LNCAP (cell line): ENCODE measurements at regions not wholly inside any gene's neighbourhood (a gene's known extent, or its start where the extent isn't known, plus 50 kb on each side); places are given as distances from the start of the nearest gene placed in this dataset.

Experiments
- CTCF ChIP-seq: fragments of 450-650 bp; IDR thresholded peaks from 2 replicates; pipeline ENCODE4 v1.5.1; 2017; ENCODE audit warnings: mild to moderate bottlenecking

GRCh38 chr12:69129017-69129416 lies 110.4 kb upstream of the CPSF6 start:
- TF ChIP-seq CTCF = no peak

GRCh38 chr12:69129564-69129963 lies 109.8 kb upstream of the CPSF6 start:
- TF ChIP-seq CTCF = no peak

GRCh38 chr12:69130064-69130463 lies 109.3 kb upstream of the CPSF6 start:
- peak; percentile 51 for TF ChIP-seq CTCF

- TF ChIP-seq CTCF = no peak
Observed at GRCh38 chr12:69131077-69131476, 108.3 kb upstream of the CPSF6 start.

GRCh38 chr12:69136931-69137613 lies 102.3 kb upstream of the CPSF6 start:
- no peak for TF ChIP-seq CTCF

GRCh38 chr12:69141074-69141473 lies 98.3 kb upstream of the CPSF6 start:
- no peak for TF ChIP-seq CTCF

GRCh38 chr12:69149270-69149669 lies 90.1 kb upstream of the CPSF6 start:
- no peak for TF ChIP-seq CTCF
